ENCODE measurements at regions not wholly inside any gene's neighbourhood (a gene's known extent, or its start where the extent isn't known, plus 50 kb on each side); places are given as distances from the start of the nearest gene placed in this dataset.

- no peaks in the 10 kb centered on the region for H4K20me1 ChIP-seq (ENCODE audit: insufficient read depth, low read depth, low read length)
- H3K9ac ChIP-seq (ENCODE audit: low read length): no peak overlapping the region
- H3K9me2 ChIP-seq (replicated peaks; ENCODE audit: insufficient read depth, low read length): no peaks in the 10 kb centered on the region
- no peaks in the 10 kb centered on the region for H3K9me3 ChIP-seq (ENCODE audit: low read length)
- no peaks in the 10 kb centered on the region for H3K36me3 ChIP-seq (ENCODE audit: insufficient read depth, low read length)
- H3K27ac ChIP-seq (ENCODE audit: low read length): no peak overlapping the region
- no peaks in the 10 kb centered on the region for H3K27me3 ChIP-seq (ENCODE audit: low read length)
- H3K4me1 ChIP-seq (ENCODE audit: low read length): no peaks in the 10 kb centered on the region
- no peak for DNase-seq
- H3K4me2 ChIP-seq (ENCODE audit: low read depth, low read length, poor library complexity, severe bottlenecking): no peak overlapping the region
- no peak overlapping the region for H2AFZ ChIP-seq (ENCODE audit: low read length)
- H3K4me3 ChIP-seq (ENCODE audit: low read length): no peak overlapping the region
- H3K79me2 ChIP-seq (ENCODE audit: low read length): no peaks in the 10 kb centered on the region
These were observed 52.0 kb upstream of the PPP1R3C start for GRCh38 chr10:91684841-91685240.

- Histone ChIP-seq H3K79me2 (ENCODE audit: low read length) (no peaks in the 10 kb centered on the region), H3K27ac (ENCODE audit: low read length) (no peak overlapping the region), H3K9me3 (ENCODE audit: low read length) (no peaks in the 10 kb centered on the region), H3K27me3 (ENCODE audit: low read length) (no peaks in the 10 kb centered on the region), H3K4me3 (ENCODE audit: low read length) (no peak overlapping the region), H3K4me2 (ENCODE audit: low read depth, low read length, poor library complexity, severe bottlenecking) (no peak overlapping the region), H4K20me1 (ENCODE audit: insufficient read depth, low read depth, low read length) (no peaks in the 10 kb centered on the region), H2AFZ (ENCODE audit: low read length) (no peak overlapping the region), H3K9me2 (replicated peaks; ENCODE audit: insufficient read depth, low read length) (no peaks in the 10 kb centered on the region), H3K36me3 (ENCODE audit: insufficient read depth, low read length) (no peaks in the 10 kb centered on the region), H3K4me1 (ENCODE audit: low read length) (no peaks in the 10 kb centered on the region), H3K9ac (ENCODE audit: low read length) (no peak overlapping the region)
- DNase-seq: no peak
These were observed 51.1 kb upstream of the PPP1R3C start for GRCh38 chr10:91683975-91684374.

- Histone ChIP-seq H3K9ac (ENCODE audit: low read length) (no peak overlapping the region), H3K4me1 (ENCODE audit: low read length) (no peaks in the 10 kb centered on the region), H3K36me3 (ENCODE audit: insufficient read depth, low read length) (no peaks in the 10 kb centered on the region), H3K9me3 (ENCODE audit: low read length) (no peaks in the 10 kb centered on the region), H3K4me2 (ENCODE audit: low read depth, low read length, poor library complexity, severe bottlenecking) (no peak overlapping the region), H3K27me3 (ENCODE audit: low read length) (no peaks in the 10 kb centered on the region), H3K79me2 (ENCODE audit: low read length) (no peaks in the 10 kb centered on the region), H3K9me2 (replicated peaks; ENCODE audit: insufficient read depth, low read length) (no peaks in the 10 kb centered on the region), H3K27ac (ENCODE audit: low read length) (no peak overlapping the region), H2AFZ (ENCODE audit: low read length) (no peak overlapping the region), H4K20me1 (ENCODE audit: insufficient read depth, low read depth, low read length) (no peaks in the 10 kb centered on the region), H3K4me3 (ENCODE audit: low read length) (no peak overlapping the region)
- DNase-seq: no peak
These were observed 50.0 kb upstream of the PPP1R3C start for GRCh38 chr10:91682912-91683311.
